ENCODE measurements at regions not wholly inside any gene's neighbourhood (a gene's known extent, or its start where the extent isn't known, plus 50 kb on each side); places are given as distances from the start of the nearest gene placed in this dataset.

DNA sequence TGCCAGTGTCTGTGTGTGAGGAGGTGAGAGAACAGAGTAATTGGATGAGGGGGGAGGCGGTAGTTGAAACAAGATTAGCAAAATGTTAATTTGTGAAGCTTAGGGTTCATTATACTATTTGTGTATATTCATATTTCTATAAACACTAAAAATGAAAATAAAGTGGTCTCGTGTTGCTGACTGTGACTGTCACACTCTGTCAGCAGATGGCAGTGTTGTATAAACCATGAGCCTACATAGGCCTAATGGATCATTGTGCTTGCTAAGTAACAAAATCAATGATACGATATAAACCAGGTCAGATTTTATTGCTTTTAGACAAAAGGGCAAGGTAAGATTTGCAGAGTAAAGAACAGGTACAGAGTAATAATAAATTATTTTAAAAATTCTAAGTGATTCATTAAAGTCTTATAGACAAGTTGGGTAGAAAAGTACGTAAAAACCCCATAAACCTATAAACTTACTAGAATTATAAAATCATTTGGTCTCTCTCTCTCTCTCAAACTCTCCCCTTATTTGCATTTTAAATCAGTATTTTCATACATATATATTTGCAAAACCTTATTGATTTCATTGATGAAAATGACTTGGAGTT, 182.7 kb downstream of the RPIA start:
- DNase-seq: peak in 1 of 2 experiments; percentile 58
- no TSS peak for BruUV-seq (replicated peaks)
- H3K27ac Mint-ChIP-seq (ENCODE audit: unreplicated experiment): no peak overlapping the region
- intact Hi-C loops (cut with micrococcal nuclease; ENCODE audit: unreplicated experiment): loop anchor here (1.0 to 2.0 kb wide), 3 partner anchors 41 to 133 kb away; no protein-coding TSS in a partner anchor
- no peak overlapping the region for H3K4me3 Mint-ChIP-seq (ENCODE audit: unreplicated experiment)
- no peaks in the 10 kb centered on the region; the same call in 1 of the 2 replicates for H3K27me3 ChIP-seq (replicated peaks; ENCODE audit: control insufficient read depth, insufficient read depth, low read length)
- CTCF ChIA-PET: no interaction called here
- POLR2A ChIA-PET: no interaction called here
- no peaks in the 10 kb centered on the region for H3K4me1 Mint-ChIP-seq (ENCODE audit: low read depth, unreplicated experiment)
- no peaks in the 10 kb centered on the region for H3K36me3 ChIP-seq (ENCODE audit: control insufficient read depth, insufficient read depth, low read length)
- H3K9me3 Mint-ChIP-seq (ENCODE audit: unreplicated experiment): no peaks in the 10 kb centered on the region
- H3K4me3 ChIP-seq (ENCODE audit: low read depth, low read length): no peak overlapping the region
- no peaks in the 10 kb centered on the region for H3K9me3 ChIP-seq
- peaks cover 17% of the 10 kb centered on the region for H3K27me3 Mint-ChIP-seq (ENCODE audit: insufficient read depth, unreplicated experiment)
- no peaks in the 10 kb centered on the region for H3K4me1 ChIP-seq
- no peaks in the 10 kb centered on the region for H3K36me3 Mint-ChIP-seq (ENCODE audit: insufficient read depth, unreplicated experiment)
- TF ChIP-seq, protein P1, sequence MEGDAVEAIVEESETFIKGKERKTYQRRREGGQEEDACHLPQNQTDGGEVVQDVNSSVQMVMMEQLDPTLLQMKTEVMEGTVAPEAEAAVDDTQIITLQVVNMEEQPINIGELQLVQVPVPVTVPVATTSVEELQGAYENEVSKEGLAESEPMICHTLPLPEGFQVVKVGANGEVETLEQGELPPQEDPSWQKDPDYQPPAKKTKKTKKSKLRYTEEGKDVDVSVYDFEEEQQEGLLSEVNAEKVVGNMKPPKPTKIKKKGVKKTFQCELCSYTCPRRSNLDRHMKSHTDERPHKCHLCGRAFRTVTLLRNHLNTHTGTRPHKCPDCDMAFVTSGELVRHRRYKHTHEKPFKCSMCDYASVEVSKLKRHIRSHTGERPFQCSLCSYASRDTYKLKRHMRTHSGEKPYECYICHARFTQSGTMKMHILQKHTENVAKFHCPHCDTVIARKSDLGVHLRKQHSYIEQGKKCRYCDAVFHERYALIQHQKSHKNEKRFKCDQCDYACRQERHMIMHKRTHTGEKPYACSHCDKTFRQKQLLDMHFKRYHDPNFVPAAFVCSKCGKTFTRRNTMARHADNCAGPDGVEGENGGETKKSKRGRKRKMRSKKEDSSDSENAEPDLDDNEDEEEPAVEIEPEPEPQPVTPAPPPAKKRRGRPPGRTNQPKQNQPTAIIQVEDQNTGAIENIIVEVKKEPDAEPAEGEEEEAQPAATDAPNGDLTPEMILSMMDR (IDR thresholded peaks at IDR 0.05; ENCODE audit: insufficient read depth in 1 of 2, low read depth in 1 of 2, low read length in 1 of 2, severe bottlenecking in 1 of 2, unreplicated experiment in 1 of 2): peak; percentile 78 to 85

DNA sequence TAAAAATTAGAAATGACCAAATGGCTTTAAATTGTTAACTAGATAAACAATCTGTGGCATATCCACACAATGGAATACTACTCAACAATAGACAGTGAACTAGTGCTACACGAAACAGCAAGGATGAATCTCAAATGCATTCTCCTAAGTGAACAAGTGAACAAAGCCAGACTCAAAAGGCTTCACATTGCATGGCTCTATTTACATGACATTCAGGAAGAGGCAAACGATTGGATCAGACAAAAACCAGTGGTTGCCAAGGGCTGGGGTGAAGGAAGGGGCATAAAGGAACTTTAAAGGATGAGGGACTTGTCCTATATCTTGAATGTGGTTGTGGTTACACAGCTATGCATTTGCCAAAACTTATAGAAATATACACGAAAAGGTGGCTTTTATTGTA, 184.3 kb downstream of the RPIA start:
- no TSS peak for BruUV-seq (replicated peaks)
- Mint-ChIP-seq H3K4me1 (ENCODE audit: low read depth, unreplicated experiment) (no peaks in the 10 kb centered on the region), H3K27me3 (ENCODE audit: insufficient read depth, unreplicated experiment) (peaks cover 10% of the 10 kb centered on the region), H3K4me3 (ENCODE audit: unreplicated experiment) (no peak overlapping the region), H3K9me3 (ENCODE audit: unreplicated experiment) (no peaks in the 10 kb centered on the region), H3K27ac (ENCODE audit: unreplicated experiment) (no peak overlapping the region), H3K36me3 (ENCODE audit: insufficient read depth, unreplicated experiment) (no peaks in the 10 kb centered on the region)
- TF ChIP-seq, protein P1 (IDR thresholded peaks at IDR 0.05; ENCODE audit: insufficient read depth in 1 of 2, low read depth in 1 of 2, low read length in 1 of 2, severe bottlenecking in 1 of 2, unreplicated experiment in 1 of 2): no peak
- intact Hi-C loops (cut with micrococcal nuclease; ENCODE audit: unreplicated experiment): loop anchor here (2.0 to 5.0 kb wide), 3 partner anchors 43 to 135 kb away; no protein-coding TSS in a partner anchor
- Histone ChIP-seq H3K4me3 (ENCODE audit: low read depth, low read length) (no peak overlapping the region), H3K9me3 (no peaks in the 10 kb centered on the region), H3K27me3 (replicated peaks; ENCODE audit: control insufficient read depth, insufficient read depth, low read length) (no peaks in the 10 kb centered on the region), H3K36me3 (ENCODE audit: control insufficient read depth, insufficient read depth, low read length) (no peaks in the 10 kb centered on the region), H3K4me1 (no peaks in the 10 kb centered on the region)
- CTCF ChIA-PET: interaction anchor here (1.6 kb wide), 1 partner anchor 12 kb away, joined by 4 read pairs; no protein-coding TSS in a partner anchor
- no peak for DNase-seq
- POLR2A ChIA-PET: no interaction called here

DNA sequence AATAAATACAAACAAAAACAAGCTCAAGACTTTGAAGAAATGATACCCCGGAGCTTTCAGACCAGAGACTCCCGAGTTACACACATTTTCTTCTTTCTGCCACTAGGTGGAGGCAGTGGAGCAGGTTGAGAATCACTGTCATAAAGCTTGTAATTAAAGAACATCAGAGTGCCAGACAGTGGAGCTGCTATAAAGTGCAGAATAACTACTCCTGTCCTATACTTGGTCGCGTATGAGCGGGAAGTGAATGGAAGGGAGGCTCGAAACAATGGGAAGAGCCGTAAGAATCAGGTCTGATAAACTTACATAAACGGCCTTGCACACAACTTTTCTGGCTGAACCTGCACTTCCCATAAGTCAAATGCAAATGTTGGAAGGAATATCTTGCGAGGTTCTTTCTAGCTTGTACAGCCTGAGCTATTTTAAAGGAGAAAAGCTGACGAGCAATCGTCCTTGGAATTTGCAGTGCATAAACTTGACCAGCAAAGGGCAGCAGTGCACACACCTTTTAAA, 189.0 kb downstream of the RPIA start:
- no TSS peak for BruUV-seq (replicated peaks)
- Histone ChIP-seq H3K4me1 (no peaks in the 10 kb centered on the region), H3K27me3 (replicated peaks; ENCODE audit: control insufficient read depth, insufficient read depth, low read length) (no peaks in the 10 kb centered on the region), H3K9me3 (no peaks in the 10 kb centered on the region), H3K4me3 (ENCODE audit: low read depth, low read length) (no peak overlapping the region), H3K36me3 (ENCODE audit: control insufficient read depth, insufficient read depth, low read length) (no peaks in the 10 kb centered on the region)
- Mint-ChIP-seq H3K9me3 (ENCODE audit: unreplicated experiment) (no peaks in the 10 kb centered on the region), H3K4me1 (ENCODE audit: low read depth, unreplicated experiment) (no peaks in the 10 kb centered on the region), H3K27ac (ENCODE audit: unreplicated experiment) (no peak overlapping the region), H3K36me3 (ENCODE audit: insufficient read depth, unreplicated experiment) (no peaks in the 10 kb centered on the region), H3K4me3 (ENCODE audit: unreplicated experiment) (no peak overlapping the region), H3K27me3 (ENCODE audit: insufficient read depth, unreplicated experiment) (peaks cover 13% of the 10 kb centered on the region)
- DNase-seq: peak; percentile 44 to 57
- TF ChIP-seq, protein P1 (IDR thresholded peaks at IDR 0.05; ENCODE audit: insufficient read depth in 1 of 2, low read depth in 1 of 2, low read length in 1 of 2, severe bottlenecking in 1 of 2, unreplicated experiment in 1 of 2): peak; percentile 74 to 81
- intact Hi-C loops (cut with micrococcal nuclease; ENCODE audit: unreplicated experiment): loop anchor here (1.0 kb wide), 1 partner anchor 39 kb away; no protein-coding TSS in a partner anchor
- ChIA-PET CTCF (interaction anchor here (0.6 to 1.3 kb wide), 10 partner anchors 11 to 501 kb away, joined by 3 to 6 read pairs (median 4); no protein-coding TSS in a partner anchor), POLR2A (no interaction called here)
